ENCODE measurements at regions not wholly inside any gene's neighbourhood (a gene's known extent, or its start where the extent isn't known, plus 50 kb on each side); places are given as distances from the start of the nearest gene placed in this dataset.
"Not testable (repeated sequence)": the region's sequence is repeated elsewhere in the genome, so short reads cannot be mapped to it uniquely, and the experiment has no call there.

DNA sequence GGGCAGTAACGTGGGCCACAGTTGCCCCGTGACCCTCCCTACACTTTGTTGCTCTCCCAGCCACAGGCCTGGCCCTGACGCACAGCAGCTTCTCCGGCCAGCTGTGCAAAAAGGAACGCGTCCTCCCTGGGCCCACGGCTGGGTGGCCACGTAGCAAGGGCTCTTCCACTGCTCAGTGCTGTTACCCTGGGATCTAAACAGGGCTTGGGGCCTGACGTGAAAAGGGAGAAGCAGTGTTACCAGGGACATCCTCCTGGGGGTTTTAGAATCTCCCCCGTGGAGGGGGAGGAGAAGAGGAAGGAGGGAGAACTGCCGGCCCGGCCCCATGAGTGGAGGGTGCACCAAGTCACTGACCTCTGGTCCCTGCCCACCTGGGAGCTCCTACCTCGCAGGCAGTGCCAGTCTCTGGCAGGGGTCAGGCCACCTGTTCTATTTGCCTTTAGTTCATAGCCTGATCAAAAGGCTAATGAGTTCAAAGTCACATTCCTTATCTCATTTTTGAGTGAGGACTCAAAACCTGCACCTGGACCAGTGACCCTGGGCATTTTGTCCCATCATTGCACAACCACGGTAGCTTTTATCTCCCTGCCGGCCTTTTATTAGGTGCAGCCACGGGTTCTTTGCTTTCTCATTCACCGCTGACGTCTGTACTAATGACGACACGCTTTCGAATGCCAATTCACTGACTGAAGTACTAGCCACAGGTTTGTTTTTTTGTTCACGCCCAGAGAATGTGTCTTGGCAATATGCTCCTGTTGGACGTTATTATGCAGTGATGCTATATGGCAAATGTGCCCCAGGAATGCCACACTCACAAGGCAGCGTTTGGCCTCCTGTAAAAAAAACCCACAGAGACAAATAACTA, 4424.6 kb upstream of the TPTE start:
- not testable (repeated sequence) for DNase-seq

DNA sequence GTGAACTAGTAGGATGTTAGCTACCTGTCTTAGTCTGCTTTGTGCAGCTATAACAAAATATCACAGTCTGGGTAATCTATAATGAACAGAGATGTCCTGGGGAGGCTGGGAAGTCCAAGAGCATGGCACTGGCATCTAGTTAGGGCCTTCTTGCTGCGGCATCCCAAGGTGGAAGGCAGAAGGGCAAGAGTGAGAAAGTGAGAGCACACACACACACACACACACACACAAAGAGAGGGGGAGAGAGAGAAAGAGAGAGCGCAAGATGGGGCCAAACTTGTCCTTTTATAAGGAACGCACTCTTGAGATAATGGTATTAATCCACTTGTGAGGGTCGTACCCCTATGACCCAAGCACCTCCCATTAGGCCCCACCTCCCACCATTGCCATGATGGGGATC, 4423.6 kb upstream of the TPTE start:
- DNase-seq: not testable (repeated sequence)

DNA sequence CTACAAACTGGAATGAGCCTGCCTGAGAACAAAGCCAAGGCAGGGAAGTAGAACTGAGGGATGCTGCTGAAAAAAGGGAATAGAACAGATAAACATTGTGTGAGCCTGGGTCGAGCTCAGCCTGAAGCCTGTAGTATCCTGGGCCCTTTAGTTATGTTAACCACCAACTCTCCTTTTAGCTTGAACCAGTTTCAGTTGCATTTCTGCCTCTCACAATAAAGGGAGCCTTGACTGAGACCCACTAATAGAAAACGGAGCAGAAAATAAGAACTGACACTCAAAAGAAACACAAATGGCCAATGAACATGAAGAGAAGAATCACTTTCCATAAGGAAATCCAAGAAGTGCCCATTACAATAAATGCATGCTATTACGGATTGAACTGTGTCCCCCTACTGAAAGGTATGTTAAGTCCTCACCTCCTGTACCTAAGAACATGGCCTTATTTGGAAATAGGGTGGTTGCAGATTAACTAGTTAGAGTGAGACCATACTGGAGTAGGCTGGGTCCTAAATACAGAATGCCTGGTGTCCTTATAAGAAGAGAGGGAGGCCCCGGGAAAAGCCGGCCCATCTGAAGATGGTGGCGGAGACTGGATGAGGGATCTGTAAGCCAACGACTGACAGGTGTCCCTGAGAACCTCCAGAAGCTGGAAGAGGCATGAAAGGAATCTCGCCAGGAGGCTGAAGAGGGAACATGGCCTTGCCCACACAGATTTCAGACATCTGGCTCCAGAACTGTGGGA, 4423.0 kb upstream of the TPTE start:
- not testable (repeated sequence) for DNase-seq

DNA sequence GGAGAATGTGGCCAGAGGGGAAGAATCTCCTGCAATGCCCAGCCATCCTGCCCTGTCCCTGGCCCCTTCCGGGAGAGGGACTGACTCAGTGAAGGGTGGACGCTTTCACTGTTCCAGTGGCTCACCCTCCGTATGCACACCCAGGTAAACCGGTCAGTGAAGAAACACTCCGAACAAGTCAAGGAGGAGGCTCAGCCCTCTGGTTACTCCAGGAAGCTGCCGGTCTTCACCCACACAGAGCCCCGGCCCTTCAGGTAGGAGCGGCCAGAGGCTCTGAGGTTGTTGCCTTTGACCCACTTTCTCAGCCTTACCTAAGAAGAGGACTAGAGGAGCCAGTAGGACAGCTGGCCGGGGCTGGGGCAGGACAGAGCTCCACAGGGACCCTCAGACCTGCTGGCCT, 4419.8 kb upstream of the TPTE start:
- DNase-seq: not testable (repeated sequence)

DNA sequence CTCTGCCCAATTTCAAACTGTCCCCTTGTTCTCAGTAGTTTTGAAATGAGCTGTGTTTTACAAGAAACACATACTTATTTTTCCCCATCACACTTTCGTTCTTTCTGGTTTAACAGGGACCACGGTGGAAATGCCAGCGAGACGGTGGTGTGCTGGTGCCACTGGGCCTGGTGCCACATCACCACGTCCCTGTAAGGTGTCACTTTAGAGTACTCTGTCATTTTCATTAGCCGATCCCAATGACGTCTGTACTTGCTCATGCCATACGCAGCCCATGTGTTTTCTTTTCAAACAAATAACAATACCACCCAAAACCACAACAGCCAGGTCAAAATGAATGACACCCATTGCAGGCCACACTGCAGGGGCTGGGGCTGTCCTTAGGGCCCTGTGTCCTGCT, 4416.8 kb upstream of the TPTE start:
- DNase-seq: not testable (repeated sequence)

DNA sequence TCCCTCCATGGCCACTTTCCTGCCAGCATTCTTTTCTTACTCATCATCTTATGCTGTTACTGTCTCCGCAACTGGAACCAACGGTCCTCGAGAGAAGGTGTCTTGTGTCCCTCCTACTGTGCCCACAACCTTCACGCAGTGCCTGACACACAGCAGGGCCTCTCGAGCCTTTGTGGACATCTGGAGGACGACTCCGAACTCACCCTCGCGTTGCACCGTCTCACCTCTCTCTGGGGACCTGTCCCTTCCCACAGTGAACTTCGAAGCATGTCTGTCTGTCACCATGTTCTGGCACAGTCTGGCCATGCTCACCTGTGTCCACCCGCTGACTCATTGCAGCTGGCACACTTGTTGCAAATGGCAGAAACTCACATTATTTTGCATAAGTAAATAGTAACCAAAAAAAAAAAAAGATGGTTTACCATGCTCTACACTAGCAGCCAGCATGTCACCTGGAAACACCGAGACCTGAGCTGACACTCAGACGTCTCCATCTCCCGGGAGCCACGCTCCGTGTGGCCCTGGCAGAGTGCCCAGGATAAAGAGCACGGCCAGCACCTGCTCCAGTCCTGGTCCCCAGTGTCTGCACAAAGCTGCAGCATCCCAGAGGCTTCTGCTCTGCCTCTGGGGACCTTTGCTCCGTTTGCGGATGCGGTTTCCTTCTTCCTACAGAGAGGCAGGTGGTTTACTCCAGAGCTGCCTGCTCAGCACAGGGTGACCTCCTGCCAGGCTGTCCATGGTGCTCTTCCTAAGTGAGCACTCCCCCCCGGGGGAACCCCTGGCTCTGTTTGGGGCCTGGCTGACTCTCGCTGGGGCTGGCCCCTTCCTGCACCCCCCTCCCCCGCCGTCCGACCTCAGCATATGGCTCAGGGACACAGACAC, 4414.5 kb upstream of the TPTE start:
- not testable (repeated sequence) for DNase-seq

DNA sequence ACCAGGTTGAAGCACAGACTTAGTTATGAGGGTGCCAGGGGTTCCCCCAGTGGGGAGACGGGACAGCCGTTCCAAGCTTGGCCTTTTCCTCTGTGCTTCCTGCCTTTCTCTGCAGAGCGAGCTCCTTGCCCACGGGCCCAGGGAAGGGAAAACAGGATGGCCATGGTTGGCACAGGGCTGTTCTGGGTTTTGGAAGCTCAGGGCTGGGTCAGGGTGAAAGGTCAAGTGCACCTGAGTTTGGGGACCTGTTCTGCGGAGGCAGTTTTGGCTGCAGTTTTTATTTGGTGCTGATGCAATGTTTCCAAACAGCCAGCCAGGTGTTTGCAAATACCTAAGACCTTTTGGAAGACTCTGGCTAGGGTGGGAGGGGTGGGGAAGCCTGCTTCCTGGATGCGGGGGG, 4412.5 kb upstream of the TPTE start:
- not testable (repeated sequence) for DNase-seq

DNA sequence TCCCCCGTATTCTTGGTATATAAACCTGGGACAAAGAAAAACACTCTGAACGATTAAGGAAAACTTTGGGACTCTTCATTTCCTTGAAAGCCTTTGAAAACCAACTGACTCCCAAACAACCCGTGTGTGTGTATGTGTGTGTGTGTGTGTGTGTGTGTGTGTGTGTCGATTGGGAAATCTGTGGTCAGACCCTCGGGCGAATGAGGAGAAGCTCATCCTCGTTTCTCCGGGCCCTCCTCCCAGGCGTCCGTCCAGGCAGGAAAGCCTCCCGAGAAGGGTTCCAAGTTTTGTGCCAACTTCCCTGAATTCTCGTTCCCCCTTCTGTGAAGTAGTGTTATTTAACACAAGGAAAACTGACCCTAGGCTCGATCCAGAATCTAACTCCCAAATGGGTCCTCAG, 4411.6 kb upstream of the TPTE start:
- not testable (repeated sequence) for DNase-seq

DNA sequence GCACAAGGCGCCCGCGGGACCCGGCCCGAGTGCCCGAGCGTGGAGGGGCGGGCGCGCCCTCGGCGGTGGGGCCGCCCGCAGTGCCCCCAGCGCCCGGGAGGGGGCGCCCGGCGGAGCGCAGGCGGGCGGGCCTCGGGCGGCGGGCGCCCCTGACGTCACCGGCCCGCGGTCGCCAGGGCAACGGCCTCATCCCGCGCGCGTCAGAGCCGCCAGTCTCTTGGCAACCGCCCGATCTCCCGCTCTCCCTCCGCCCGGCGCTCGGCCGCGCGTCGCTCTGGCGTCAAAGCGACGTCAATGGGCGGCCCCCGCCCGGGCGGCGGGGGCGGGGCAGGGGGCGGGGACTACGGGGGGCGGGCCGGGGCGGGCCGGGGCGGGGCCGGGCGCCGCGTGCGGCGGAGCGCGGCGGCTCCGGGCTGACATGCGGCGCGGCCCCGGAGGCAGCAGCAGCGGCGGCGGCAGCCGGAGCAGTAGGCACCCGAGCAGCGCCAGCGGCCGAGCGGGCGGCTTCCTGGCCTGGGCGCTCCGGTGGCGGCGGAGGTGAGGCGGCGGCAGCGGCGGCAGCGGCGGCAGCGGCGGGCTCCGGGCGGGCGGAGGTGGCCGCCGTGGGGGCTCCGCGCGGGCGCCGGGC, 4410.6 kb upstream of the TPTE start:
- DNase-seq: not testable (repeated sequence)

DNA sequence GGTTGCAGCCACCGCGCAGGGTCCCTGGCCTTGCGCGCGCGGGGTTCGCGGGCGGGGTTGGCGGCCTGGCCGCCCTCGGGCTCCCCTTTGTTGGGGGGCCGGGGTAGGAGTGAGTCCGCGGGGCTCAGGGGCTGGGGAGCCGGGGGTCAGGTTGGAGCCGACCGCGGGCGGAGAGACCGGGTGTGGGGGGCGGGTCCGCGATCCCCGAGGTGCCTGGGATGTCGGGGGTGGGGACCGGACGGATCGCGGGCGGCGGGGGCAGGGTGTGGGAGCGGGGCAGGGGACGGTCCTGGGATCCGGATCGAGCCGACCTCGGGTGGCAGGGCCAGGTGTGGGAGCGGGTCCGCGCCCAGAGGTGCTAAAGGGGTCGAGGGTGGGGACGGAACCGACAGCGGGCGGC, 4410.0 kb upstream of the TPTE start:
- DNase-seq: not testable (repeated sequence)

DNA sequence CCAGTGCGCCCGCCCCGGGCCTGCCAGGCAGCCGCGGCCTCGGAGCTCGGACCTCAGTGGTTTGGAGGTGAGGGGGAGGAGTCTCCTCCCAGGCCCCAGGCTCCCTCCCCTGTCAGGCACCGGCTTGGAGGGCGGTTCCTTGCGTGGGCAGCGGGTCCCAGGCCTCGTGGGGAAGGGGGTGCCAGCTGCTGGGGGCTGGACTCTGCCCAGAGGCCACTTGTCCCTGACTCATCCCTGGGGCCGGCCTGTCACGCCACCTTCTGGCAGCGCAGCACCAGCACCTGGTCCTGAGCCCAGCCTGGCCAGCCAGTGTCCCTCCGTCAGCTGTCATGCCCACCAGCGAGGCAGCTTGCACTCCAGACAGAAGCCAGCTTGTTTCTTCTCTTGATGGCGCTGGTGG, 4403.0 kb upstream of the TPTE start:
- DNase-seq: not testable (repeated sequence)

DNA sequence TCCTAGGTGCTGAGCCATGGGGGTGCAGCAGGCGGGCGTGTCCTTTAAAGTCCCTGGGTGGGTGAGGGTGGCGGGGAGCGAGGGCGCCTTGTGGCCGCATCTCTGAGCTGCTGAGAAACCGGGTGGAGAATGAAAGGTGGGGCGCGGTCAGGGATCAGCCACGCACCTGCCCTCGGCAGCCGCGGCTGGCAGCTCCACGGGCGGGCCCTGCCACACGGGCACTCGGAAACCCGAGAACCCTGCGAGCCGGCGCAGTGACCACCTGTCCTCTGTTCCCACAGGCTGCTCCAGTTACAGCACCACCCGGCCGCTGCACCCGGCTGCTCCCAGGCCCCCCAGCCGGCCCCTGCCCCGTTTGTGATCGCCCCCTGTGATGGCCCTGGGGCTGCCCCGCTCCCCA, 4400.5 kb upstream of the TPTE start:
- DNase-seq: not testable (repeated sequence)

DNA sequence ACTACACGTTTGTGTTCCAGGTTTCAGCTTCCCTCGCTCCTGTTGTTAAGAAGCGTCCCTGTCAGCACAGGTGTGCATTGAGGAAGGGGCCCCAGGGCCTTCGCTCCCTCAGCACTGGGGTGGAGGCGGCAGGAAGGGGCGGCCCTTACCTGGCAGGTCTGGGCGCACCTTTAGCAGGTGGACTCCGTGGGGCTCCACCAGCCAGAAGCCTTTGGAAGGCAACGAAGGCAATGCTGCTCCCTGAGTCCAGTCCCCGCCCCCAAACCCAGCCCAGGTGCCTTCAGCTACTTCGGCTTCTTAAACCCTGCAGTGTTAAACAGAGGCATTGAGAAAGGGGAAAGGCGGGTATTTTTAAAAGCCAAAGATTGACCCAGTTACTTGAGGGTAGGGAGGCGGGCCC, 4398.8 kb upstream of the TPTE start:
- DNase-seq: not testable (repeated sequence)

DNA sequence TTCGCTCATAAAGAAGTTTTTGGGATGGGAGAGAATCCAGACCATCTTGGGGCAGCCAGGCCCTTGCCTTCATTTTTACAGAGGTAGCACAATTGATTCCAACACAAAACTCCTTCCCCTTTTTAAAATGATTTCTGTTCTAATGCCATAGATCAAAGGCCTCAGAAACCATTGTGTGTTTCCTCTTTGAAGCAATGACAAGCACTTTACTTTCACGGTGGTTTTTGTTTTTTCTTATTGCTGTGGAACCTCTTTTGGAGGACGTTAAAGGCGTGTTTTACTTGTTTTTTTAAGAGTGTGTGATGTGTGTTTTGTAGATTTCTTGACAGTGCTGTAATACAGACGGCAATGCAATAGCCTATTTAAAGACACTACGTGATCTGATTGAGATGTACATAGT, 4398.2 kb upstream of the TPTE start:
- DNase-seq: not testable (repeated sequence)

DNA sequence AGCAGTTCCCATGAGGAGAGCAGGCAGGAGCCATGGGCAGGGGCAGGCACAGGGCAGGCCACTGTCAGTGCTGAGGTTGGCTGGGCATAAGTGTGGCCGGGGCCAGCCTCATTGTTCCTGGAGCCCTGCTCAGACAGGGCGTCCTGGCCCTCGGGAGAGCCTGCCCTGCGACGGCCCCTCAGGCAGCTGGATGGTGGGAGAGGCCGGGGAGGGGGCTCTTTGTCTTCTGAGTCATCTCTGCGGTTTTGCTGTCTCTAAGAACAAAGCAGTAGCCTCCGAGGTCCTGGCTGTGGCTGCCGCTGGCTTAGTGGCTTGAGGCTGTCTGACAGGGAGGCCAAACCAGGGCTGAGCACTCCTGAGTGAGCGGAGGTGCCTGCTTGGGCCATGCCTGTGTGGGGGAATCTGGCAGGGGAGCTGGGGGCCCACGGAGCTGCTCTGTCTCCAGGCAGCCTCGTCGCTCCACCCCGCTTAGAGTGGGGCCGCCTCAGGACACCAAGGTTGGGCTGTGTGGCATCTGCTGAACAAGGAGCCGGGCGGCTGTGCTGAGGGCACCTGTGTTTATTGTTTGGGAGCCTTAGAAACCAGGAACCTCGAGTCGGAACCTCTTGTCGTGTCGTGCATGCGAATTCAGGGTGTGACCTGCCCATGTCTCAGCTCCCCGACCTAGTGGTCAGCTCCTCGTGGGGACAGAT, 4395.7 kb upstream of the TPTE start:
- DNase-seq: not testable (repeated sequence)

DNA sequence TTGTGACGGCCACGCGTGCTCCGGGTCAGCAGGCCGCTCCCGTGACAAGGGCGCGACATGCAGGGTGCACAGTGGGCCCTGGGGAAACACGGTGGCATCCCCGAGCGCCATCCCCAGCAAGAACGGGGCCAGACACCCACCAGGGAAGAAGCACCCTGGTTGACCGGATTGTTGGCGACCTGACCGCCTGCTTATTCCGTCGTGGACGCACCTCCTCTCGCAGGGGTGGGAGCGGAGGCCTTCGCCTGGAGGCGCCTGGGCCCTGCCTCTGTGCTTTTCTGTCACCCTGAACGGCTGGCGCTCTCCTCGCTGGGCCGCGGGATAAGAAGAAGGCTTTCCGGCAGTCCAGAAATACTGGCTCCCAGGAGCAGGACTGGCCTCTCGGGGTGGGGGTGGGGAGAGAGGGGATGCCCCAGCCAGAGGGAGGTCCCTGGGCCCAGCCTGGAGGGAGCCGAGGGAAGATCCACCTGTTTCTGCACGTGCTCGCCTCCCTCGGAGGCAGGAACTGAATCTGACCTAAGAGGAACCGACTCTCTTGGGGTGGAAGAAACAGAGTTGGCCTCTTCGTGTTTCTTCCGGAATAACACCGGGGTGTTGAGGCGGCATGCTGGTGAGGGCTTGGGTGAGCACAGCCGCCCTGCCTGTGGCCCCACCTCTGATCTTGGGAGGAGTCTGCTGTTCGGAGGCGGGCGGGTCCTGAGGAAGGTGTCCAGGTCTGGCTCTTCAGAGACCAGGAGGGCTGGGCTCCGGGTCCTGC, 4394.2 kb upstream of the TPTE start:
- DNase-seq: not testable (repeated sequence)

DNA sequence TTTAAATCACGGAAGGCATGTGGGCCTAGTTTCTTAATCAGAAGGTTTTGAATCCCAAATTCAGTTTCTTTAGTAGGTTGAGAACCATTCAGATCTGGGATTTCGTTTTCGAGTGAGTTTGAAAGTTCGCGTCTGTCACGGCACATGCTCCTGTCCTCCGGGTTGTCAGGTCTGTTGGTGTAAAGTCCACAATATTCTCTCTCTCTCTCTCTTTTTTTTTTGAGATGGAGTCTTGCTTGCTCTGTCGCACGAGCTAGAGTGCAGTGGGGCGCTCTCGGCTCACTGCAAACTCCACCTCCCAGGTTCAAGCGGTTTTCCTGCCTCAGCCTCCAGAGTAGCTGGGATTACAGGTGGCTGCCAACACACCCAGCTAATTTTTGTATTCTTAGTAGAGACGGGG, 4390.6 kb upstream of the TPTE start:
- not testable (repeated sequence) for DNase-seq

DNA sequence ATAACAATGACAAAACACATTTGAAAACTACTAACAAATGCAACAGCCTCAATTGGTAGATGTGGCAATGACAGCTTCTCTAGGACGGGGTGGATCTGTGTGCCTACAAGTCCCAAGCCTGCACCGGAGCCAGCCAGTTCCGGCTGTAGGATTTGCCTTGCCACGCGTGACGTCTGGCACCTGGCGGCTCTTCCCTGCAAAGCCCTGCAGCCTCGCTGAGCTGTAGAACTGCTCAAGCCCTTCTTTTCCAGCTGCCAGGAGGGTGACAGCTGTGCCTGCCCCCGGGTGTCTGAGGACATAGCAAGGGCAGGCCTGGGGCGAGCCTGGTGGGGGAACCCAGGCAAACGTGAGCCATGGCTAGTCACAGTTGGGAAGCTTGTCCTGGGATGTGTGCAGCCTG, 4388.0 kb upstream of the TPTE start:
- not testable (repeated sequence) for DNase-seq

DNA sequence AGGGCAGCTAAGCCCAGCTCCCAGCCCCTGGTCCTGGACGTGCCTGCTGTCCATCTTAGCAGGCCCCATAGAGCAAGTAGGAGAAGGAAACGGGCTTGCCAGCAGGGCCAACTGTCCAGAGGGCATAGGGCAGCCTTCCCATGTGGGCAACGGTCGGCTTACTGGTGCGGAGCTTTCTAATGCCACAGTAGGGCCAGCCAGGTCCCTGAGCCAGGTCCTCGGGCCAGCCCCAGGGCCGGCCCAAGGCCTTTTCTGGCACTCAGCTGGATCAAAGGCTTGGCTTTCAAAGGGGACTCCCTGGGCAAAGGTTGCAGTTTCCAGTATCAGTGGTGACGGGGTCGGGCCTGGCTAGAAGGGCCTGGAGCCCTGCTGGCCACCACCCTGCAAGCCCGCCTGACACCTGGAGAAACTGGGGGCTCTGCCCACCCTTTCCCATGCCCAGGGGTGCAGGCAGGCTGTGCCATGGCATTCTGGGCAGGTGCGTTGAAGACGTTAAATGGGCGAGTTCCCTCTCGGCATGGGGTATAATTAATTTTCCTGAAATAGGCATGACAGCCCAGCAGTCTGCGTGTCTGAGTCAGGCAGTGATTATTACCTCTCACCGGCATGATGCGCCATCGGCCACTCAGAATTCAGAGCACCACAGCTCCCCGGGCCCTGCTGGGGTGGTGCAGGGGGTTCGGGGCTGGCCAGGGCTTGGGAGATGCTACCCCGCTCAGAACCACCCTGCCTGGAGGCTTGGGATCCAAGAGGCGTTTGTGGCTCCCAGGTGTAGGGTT, 4387.3 kb upstream of the TPTE start:
- DNase-seq: not testable (repeated sequence)

DNA sequence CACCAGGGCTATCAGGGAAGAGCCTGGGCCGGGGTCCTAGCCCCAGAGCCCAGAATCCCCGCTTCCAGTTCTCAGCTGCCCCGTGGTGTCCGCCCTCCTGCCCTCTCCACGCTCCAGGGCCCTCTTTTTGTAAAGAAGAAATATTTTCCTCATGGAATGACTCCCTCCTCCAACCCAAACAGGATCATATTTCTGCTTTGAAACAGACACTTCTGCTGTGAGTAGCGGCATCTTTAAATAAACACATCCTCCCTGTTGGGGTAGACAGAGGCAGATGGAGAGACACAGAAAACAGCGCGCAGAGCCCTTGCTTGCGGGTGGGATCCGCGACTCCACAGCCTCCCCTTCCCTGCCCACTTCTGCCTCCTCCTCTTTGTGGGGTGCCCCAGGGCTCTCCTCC, 4384.7 kb upstream of the TPTE start:
- DNase-seq: not testable (repeated sequence)

Data from stimulated activated CD4-positive, alpha-beta T cell treated with anti-CD3 and anti-CD28 coated beads, Interleukin-2, amount 100 ng/mL, for 48 hours (primary cell).